HEK293T (cell line): ENCODE measurements at regions not wholly inside any gene's neighbourhood (a gene's known extent, or its start where the extent isn't known, plus 50 kb on each side); places are given as distances from the start of the nearest gene placed in this dataset.

Experiments
- BHLHE40 ChIP-seq: fragments of 450-650 bp; IDR thresholded peaks from 2 replicates; pipeline ENCODE4 v1.6.1; 2016; ENCODE audit warnings: mild to moderate bottlenecking, moderate library complexity, borderline replicate concordance
- ELF4 ChIP-seq: fragments of 450-650 bp; IDR thresholded peaks from 2 replicates; pipeline ENCODE4 v1.6.1; 2017; ENCODE audit warnings: antibody characterized with exemption
- FOXA1 ChIP-seq: fragments of 450-650 bp; IDR thresholded peaks from 2 replicates; pipeline ENCODE4 v1.6.1; 2016; ENCODE audit warnings: mild to moderate bottlenecking
- FOXK2 ChIP-seq: fragments of 450-650 bp; IDR thresholded peaks from 2 replicates; pipeline ENCODE4 v1.6.1; 2016; ENCODE audit warnings: mild to moderate bottlenecking
- FOXM1 ChIP-seq: fragments of 450-650 bp; IDR thresholded peaks from 2 replicates; pipeline ENCODE4 v1.6.1; 2017; ENCODE audit warnings: mild to moderate bottlenecking, borderline replicate concordance
- HDGF ChIP-seq: fragments of 450-650 bp; IDR thresholded peaks from 2 replicates; pipeline ENCODE4 v1.6.1; 2017; ENCODE audit warnings: antibody characterized with exemption, borderline replicate concordance
- L3MBTL2 ChIP-seq: fragments of 450-650 bp; conservative IDR thresholded peaks from 2 replicates; pipeline ENCODE4 v1.6.1; 2016; ENCODE audit warnings: mild to moderate bottlenecking
- LEF1 ChIP-seq: fragments of 450-650 bp; IDR thresholded peaks from 2 replicates; pipeline ENCODE4 v1.6.1; 2017; ENCODE audit warnings: mild to moderate bottlenecking, borderline replicate concordance
- SP1 ChIP-seq: fragments of 450-650 bp; IDR thresholded peaks from 2 replicates; pipeline ENCODE4 v1.6.1; 2017
- SUZ12 ChIP-seq: fragments of 450-650 bp; IDR thresholded peaks from 2 replicates; pipeline ENCODE4 v1.6.1; 2016; ENCODE audit warnings: mild to moderate bottlenecking
- TARDBP ChIP-seq: fragments of 450-650 bp; IDR thresholded peaks from 2 replicates; pipeline ENCODE4 v1.6.1; 2016
- ZNF384 ChIP-seq: fragments of 450-650 bp; IDR thresholded peaks from 2 replicates; pipeline ENCODE4 v1.6.1; 2016

DNA sequence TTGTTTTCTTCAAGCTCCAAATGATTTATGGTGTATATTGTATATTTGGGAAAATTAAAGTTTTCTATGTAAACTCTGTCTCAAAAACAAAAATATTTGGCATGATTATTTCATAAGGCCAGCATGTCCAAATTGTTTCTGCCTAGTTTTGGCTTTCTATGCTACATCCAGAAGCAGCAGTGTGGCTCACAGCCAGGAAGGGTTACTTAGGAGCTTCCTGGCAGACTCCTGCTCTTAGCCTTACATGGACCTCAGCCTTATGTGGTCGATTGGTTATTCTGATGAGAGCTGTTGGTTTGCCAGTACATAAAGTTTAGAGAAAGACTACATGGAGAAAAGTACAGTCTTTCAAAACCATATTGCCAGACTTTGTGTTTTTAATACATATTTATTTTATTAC is 297.7 kb upstream of the FAT3 start:
- TF ChIP-seq FOXA1: no peak
- TF ChIP-seq HDGF: no peak
- TF ChIP-seq ZNF384: no peak
- no peak for TF ChIP-seq SUZ12
- no peak for TF ChIP-seq FOXM1
- TF ChIP-seq TARDBP: no peak
- TF ChIP-seq BHLHE40: no peak
- no peak for TF ChIP-seq ELF4
- TF ChIP-seq FOXK2: no peak
- TF ChIP-seq SP1: no peak
- no peak for TF ChIP-seq L3MBTL2
- TF ChIP-seq LEF1: no peak
